Right forelimb (tissue), 1 donor: ENCODE measurements at regions not wholly inside any gene's neighbourhood (a gene's known extent, or its start where the extent isn't known, plus 50 kb on each side); places are given as distances from the start of the nearest gene placed in this dataset.

Experiments
- DNase-seq: peaks from one replicate; pipeline ENCODE4 v3.0.0-alpha.2; 2018

DNA sequence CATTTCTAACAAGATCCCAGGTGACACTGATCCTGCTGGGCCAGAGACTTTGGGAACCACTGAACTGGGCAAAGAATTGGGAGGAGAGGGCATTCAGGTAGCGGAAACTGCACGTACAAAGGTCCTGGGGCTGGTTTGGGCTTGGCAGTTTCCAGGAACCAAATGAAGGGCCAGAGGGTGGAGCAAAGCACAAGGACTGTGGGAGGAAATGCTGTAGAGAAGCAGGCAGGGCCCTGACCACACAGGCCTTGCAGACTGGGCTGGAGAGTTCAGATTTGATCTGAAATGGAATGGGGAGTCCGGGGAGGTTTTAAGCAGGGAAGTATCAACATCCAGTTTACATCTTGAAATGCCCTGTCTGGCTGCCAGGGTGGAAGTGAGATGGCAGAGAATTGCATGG, 195.1 kb downstream of the PHETA1 start:
- no peak for DNase-seq

DNA sequence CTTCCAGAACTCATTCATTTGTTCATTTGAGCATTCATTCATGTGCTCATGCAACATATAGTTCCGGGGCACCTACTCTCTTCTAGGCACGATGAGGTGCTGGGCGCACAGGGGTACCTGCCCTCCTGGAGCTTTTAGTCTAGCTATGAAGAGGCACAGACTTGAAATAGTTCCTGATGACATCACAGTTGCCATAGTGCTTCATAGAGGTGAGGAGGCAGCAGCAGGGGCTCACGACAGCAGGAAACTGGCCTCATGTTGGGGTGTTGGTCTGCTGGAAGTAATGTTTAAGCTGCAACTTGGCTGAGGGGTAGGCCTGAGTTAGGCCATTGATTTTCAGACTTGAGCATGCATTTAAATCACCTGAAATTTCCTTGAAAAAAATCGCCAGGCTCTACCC, 195.5 kb downstream of the PHETA1 start:
- no peak for DNase-seq

DNA sequence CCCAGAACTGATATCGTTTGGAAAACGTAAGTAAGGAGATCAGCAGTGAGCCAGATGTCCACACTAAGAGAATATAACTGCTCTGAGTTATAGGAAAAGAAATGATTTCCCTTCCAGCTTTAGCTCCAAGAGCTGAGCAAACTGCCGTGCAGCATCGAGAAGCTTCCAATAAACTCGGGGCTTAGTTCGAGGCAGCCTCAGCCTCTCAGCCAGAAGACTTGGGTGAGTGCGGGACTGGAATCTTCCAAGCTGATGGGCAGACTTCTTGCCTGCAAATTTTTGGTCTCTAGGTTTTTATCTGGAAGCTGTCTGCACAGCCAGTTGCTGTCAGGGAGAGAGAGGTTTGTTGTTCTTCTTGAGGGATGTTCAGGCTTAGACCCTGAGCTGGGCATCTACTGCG, 196.1 kb downstream of the PHETA1 start:
- no peak for DNase-seq

DNA sequence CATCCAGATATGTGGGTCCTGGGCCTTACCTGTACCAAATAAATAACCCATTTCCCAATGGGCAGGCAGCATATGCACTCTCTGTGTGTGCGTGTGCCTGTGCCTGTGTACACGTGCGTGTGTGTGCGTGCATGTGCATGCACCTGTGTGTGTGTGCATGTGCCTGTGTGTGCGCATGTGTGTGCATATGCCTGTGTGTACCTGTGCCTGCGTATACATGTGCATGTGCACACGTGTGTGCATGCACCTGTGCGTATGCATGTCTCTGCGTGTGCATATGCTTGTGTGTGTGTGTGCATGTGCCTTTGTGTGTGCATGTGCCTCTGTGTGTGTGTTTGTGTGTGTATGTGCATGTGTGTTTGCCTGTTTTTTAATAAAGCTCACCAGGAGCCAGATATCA, 197.1 kb downstream of the PHETA1 start:
- DNase-seq, result no peak

DNA sequence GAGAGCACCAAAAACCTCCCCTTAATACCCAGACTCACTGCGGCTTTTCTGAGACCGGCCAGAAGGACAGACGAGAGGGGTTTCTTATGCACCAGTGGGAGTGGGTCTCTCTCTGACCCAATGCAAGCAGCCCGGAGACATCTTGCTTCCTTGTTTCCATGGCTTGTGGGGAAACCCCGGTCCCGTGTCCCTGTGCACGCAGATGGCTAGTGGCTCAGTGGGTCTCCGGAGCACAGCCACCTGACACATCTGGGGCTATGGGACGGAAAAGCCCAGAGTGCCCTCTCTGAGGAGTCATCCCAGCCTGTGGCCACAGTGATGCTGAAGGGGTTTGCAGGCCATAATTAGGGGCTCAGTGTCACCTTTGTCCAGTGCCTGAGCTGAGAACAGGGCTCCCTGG, 197.6 kb downstream of the PHETA1 start:
- DNase-seq, result no peak

DNA sequence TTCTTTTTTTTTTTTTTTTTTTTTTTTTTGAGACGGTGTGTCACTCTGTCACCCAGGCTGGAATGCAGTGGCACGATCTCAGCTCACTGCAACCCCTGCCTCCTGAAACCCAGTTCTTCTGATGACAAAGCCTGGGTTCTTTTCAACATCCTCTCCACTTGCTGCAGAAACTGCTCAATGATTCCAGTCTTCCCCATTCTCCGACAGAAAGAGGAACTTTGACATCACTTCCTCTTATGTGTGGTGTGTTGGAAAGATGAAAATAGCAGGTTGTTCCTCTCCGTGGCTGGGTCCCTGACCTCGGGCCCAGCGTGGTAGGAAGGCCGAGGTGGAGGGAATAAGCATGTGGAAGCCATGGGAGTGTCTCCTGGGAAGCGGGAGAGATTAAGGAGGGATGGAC, 198.4 kb downstream of the PHETA1 start:
- DNase-seq, result no peak

DNA sequence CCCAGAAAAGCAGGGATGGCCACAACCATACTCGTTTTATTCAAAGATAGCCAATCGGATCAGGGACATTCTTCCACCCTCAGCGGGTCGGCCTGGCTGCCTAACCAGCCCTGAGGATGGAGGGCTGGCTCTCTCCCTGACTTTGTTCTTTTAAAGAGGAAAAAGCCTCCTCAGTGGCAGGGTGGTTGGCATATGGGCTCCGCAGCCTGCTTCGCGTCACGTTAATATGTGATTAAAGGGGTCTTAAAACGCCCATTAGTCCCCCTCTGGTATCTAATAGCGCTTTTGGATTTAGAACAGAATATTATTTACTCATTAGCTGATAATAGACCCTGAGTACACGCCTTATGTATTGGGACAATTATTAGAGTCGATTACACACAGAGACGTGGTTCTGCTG, 199.4 kb downstream of the PHETA1 start:
- no peak for DNase-seq

DNA sequence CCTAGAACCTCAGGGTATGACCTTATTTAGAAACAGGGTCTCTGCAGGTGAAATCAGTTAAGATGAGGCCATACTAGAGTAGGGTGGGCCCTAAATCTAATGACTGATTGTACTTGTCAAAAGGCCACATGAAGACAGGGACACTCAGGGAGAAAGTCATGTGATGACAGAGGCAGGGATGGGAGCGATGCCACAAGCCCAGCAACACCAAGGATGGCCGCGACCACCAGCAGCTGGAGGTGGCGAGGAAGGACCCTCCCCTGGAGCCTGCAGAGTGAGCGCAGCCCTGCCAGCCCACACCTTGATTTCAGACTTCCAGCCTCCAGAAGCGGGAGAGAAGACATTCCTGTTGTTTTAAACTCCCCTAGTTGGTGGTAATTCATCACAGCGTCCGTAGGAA, 199.9 kb downstream of the PHETA1 start:
- no peak for DNase-seq

DNA sequence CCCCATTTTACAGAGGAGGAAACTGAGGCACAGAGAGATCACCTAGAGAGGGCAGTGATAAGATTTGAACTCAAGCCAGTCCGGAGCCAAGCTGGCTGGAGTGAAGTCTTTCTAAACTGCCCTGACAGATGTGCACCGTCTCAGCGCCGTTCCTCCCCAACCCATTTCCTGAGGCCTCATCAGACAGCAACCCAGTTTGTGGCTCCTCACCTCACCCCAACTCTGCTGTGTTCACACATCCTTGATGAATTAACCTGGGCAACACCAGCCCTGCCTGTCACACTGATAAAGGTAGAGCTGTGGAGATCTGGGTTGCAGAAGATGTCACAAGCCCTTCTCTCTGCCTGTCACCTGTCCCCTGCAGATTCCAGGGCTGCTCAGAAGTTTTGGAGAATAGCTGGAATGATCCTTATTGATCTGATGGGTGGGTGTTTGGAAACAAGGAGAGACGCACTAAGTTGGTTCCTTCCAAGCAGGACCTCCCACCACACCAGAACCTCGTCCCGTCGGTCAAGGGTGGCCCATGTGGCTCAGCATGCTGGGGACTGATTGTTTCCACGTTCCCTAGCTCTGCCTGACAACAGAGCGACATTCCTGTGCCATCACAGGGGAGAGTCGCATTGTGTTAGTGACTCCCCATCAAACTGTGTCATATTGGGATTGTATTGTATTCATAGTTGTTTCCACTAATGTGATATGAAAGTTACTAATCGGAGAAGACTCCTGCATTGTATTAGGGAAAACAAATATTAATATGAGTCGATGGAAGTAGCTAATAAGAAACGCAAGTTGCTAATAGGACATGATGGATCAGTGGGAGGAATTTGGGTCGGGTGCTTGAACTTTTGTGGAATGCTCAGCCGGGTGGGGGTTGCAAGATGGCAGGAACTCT, 200.6 kb downstream of the PHETA1 start:
- DNase-seq, result no peak

DNA sequence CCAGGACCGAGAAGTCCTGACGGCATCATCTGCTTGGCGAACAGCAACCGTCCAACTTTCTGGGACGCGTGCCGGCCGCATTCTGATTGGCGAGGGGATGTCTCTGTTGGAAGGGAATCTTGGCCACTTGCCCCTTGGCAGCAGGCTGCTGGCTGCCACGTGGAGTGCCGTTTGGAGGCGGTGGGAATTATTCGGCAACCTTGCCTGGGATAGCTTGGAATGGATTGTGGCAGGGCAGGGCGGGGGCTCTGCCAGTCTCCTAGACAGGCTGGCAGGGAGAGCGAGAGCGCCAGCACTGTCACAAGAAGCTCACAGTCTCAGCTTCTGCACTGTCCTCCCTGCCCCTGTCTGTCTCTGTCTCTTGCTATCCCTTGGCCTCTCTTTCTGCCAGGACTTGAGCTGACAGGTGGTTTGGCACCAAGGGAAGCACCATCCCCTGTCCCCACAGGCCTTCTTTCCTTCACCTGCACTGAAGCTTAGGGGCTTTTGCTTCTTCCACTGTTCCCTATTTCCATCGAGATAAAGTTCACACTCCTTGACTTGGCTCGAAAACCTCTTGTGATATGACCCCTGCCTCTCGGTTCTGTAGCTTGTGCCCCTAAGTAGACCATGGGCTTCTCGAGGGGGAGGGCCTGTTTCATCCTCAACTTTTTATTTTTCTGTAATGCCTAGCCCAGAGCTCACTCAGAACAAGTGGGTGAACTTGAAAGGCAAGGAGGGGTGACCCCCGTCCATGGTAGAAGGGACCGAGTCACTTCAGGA, 201.9 kb downstream of the PHETA1 start:
- no peak for DNase-seq

DNA sequence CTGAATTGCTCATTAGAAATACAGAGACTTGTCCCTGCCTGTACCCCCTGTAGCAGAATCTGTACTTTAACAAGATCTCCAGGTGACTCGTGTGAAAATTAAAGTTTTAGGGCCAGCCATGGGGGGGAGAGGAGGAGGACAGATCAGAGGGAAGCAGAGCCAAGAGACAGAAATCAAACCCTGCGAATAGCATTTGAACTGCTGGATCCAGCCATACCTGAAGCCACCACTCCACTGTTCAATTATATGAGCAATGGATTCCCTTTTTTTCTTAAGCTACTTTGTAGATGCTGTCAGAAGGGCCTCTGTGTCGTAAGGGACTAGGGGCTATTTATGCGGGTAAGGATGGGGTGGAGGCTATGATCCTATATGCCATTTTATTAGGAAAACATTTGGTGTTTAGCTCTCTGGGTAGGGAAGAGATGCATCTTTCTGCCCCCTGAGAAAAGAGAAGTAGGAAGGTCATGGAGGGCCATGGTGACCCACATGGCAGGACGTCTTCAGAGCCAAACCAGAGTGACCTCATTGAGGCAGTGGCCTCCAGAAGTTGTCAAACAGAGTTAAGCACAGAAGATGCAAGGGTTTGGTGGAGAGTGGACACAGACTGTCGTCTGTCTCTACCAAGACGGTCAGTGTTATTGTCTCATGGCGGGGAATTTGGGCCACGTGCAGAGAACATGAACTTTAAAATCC, 203.9 kb downstream of the PHETA1 start:
- no peak for DNase-seq

DNA sequence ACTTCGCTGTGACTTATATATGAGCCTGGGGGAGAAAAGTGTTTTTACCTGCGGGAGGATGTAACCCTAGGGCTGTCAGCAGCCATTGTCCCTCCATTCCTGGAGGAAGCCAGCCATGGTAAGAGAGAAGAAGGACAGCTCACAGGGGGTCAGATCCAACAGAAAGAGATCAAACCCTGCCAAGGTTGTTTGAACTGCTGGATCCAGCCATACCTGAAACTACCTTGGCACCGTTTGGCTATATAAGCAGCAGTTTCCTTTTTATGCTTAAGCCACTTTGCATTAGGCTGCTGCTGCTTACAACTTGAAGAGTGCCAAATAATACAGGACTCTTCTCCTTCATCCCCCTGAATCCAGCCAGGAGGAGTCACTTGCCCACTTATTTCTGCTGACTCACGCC, 205.5 kb downstream of the PHETA1 start:
- DNase-seq, result no peak

DNA sequence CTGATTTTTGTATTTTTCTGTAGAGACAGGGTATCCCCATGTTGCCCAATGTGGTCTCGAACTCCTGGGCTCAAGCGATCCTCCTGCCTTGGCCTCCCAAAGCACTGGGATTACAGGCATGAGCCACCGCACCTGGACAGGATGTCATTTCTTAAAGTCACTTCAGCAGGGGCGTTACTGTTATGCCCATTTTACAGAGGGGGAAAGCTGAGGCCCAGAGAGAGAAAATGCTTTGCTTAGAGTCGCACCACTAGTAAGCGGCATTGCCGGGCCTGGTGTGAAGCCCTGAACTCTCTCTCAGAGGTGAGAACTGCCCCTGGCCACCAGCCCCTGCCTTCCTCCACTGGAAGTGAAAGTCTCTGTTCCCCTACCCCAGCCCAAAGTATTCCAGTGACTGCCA, 207.0 kb downstream of the PHETA1 start:
- DNase-seq, result no peak

DNA sequence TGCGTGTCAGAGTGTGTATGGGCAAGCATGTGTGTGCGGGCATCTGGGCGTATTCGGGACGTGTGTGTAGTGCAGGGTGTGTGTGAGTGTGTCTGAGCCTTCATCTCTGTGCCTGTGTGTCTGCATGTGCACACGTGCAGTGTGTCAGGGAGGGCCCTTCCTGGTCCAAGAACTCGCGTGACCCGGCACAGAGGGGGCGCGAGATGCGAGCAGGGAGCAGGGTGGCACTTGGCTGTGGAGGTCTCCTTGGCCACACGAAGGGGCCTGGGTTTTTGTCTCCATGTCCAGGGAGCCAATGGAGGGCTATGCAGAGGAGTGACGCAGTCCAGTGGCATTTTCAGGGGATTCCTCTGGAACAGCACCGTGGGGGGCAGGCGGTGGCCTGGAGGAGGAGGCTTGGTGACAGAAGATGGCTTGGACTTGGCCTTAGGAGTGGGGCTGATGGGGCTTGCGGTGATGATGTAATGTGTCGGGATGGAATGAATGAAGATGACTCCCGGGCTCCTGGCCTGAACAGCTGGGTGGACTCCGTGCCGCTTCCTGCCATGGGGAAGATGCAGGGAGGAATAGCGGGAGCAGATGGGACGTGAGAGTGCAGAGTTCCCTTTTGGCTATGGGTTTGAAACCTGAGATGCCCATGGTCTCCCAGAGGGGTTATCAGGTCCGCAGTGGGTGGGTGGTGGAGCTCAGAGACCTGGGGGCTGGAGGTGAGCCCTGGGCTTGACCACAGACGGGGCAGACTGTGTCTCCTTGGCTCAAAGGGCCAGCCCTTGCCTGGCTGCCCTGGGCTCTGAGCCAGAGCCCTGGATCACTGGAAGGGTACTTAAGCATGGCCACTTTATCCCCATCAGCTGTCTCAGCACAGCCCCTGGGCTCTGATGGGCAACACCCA, 208.3 kb downstream of the PHETA1 start:
- DNase-seq, result no peak

DNA sequence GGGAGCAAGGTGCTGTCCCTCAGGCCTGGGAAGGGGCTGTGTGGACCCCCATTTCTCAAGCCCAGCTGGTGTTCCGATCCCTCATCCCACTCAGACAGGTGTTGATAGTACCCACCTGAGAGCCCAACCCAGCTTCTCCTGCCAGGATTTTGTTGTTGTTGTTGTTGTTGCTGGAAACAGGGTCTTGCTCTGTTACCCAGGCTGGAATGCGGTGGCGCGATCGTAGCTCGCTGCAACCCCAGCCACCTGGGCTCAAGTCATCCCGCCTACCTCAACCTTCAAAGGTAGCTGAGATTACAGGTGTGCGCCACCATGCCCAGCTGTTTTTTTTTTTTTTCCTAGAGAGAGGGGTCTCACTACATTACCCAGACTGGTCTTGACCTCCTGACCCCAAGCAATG, 209.9 kb downstream of the PHETA1 start:
- no peak for DNase-seq

DNA sequence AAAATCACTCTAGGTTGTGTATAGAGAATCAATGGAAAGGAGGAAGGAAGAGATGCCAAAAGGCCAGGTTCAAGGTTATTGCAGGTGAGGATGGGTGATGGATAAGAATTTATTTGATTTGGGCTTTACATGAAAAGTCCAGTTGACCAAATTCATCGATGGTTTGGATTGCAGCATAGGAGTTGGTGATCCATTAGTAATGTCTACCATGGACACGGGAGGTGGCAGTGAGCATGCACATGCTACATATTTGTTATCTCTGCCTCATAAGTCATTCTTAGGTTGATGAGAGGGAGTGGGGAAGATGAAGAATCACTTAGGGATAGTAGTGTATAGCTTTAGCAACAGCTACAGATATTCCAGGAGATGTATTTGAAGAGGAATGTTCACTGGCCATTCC, 211.4 kb downstream of the PHETA1 start:
- no peak for DNase-seq

DNA sequence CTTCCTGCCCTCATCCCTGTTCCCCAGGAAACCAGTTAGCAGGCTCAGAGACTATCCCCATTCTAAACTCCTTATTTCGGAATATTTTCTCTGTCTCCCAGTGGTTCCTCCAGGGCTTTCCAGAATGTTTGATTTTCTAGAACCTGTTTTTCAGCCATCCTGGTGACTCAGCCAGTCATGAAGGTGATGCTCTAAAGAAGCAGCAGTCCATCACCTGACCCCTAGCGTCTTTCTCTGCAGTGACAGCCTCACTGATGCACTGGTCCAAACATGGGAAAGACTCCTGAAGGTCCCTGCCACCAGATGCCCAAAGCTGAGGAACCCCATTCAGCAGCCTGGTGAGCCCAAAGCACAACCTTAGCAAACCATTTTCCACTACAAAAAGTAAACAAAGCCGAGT, 212.6 kb downstream of the PHETA1 start:
- no peak for DNase-seq

DNA sequence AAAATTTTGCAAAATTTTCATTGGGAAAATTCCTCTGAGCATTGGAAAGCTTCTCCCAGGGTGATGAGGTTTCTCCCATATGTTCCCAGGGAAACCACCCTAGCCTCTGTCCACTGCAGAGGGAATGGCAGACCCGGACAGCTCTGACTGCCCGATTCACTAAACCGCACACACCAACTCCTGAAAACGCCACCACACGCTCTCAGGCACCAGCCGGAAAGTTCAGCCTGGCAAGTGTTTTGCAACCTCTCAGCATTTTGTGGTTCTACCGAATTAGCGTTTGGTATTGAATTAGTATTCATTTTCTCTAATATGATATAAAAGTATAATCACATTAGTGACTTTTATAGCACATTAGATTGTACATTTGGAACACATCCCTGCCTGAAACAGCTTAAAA, 213.4 kb downstream of the PHETA1 start:
- DNase-seq, result no peak

DNA sequence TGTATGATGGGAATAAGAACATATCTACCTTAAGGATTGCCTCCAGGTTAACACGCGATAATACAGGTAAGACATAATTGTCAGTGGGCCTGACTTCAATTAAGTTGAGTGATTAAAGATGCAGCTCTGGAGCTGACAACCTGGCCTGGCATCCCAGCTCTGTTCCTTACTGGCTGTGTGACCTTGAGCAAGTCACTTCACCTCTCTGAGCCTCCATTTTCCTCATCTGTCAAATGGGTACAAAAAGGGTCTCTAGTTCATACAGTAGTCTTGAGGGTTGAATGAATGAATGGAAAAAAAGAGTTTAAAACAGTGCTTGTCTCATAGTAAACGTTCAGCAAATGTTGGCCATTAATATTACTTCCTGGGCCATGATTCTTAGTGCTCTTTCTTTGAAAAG, 213.9 kb downstream of the PHETA1 start:
- no peak for DNase-seq

DNA sequence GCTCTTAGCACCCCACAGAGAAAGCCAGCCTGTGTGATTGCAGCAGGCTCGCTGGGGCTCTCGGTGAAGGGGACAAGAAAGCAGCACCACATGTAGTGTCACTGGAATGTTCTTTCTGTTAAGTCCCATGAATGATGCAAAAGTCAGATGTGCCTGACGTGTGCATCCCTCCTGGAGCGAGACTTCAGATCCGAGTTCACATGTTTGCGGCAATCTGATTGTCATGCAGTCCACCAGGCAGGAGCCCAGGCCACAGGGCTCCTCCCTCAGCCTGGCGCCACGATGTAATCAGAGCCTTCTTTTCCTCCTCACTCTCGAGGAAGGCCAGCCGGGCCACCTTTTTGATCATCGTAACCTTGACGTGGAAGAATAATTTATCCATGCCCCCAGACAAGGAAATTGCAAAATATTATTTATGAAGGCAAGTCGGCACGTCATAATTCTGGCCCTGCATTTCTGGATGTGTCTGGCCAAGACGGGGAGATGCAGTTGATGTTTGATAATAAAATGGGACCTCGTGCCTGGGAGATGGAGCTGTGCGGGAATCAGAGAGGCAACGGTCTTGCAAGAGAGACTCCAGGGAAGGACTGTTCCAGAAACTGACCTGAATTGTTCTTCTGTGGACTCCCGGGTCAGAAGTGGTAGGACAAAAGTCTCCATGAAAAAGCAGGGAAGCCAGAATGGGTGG, 214.6 kb downstream of the PHETA1 start:
- DNase-seq, result no peak

DNA sequence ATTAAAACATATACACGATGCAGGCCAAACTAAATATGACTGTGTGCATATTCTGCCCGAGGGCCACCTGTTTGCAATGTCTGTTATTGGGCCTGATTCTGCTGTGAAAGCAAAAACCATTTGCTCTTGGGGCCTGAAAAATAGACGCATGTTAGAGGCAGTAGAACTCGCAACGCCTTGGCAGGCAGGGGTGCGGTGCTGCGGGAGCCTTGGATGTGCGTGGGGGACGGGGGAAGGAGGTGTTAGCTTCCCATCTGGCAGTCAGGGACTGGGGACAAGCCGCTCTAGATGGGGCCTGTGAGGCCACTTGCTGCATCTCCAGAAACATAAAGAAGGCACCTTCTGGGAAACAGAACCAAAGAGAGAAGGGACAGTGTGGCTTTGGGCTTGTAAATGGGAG, 216.3 kb downstream of the PHETA1 start:
- DNase-seq, result no peak
